ENCODE measurements at regions not wholly inside any gene's neighbourhood (a gene's known extent, or its start where the extent isn't known, plus 50 kb on each side); places are given as distances from the start of the nearest gene placed in this dataset.

- TF ChIP-seq REST (IDR thresholded peaks at IDR 0.05; ENCODE audit: insufficient replicate concordance, low read depth) (no peak), CTCF (IDR thresholded peaks at IDR 0.05; ENCODE audit: insufficient read depth, low read length) (no peak), POLR2AphosphoS5 (IDR thresholded peaks at IDR 0.05; ENCODE audit: low read depth) (no peak), GABPA (IDR thresholded peaks at IDR 0.05; ENCODE audit: low read depth) (no peak), SPI1 (IDR thresholded peaks at IDR 0.05; ENCODE audit: borderline replicate concordance, low read depth) (no peak)
Measured at GRCh38 chr3:124483915-124484470, 246.3 kb upstream of the UMPS start.
